ENCODE measurements at regions not wholly inside any gene's neighbourhood (a gene's known extent, or its start where the extent isn't known, plus 50 kb on each side); places are given as distances from the start of the nearest gene placed in this dataset.

- no peak for TF ChIP-seq EZH2 (IDR thresholded peaks at IDR 0.05; ENCODE audit: borderline replicate concordance, low read depth, low read length, severe bottlenecking)
- no peak for TF ChIP-seq JUN (IDR thresholded peaks at IDR 0.05; ENCODE audit: borderline replicate concordance, insufficient read depth, insufficient read length, low read depth)
- no peak for TF ChIP-seq CTCF (IDR thresholded peaks at IDR 0.05; ENCODE audit: extremely low read depth in 1 of 2, insufficient read depth in 1 of 2, low read depth in 1 of 2, low read length in 2 of 2)
- TF ChIP-seq POLR2A (IDR thresholded peaks at IDR 0.05; ENCODE audit: low read depth, low read length) = no peak
- no peak for TF ChIP-seq MAX (IDR thresholded peaks at IDR 0.05; ENCODE audit: insufficient read depth, insufficient read length)
- no peak for TF ChIP-seq POLR2AphosphoS5 (IDR thresholded peaks at IDR 0.05; ENCODE audit: insufficient read depth, low read depth, low read length)
- TF ChIP-seq MYC (IDR thresholded peaks at IDR 0.05; ENCODE audit: low read depth, low read length) = no peak
Observed at GRCh38 chr5:167792514-167792913, 498.9 kb upstream of the WWC1 start.

All from endothelial cell of umbilical vein (primary cell).